Astrocyte of the spinal cord (primary cell): ENCODE measurements at regions not wholly inside any gene's neighbourhood (a gene's known extent, or its start where the extent isn't known, plus 50 kb on each side); places are given as distances from the start of the nearest gene placed in this dataset.

ENCODE experiments used
- DNase-seq: peaks from one replicate; pipeline ENCODE4 v3.0.0; 2011; ENCODE audit warnings: low read depth, low spot score
- H3K4me3 ChIP-seq: 2 replicates; pipeline ENCODE4 v1.5.1; 2011; ENCODE audit warnings: low read depth, mild to moderate bottlenecking, low read length, moderate library complexity
- CTCF ChIP-seq: IDR thresholded peaks from 2 replicates; pipeline ENCODE4 v1.5.1; 2012; ENCODE audit warnings: low read depth, mild to moderate bottlenecking, low read length, inconsistent platforms
- in situ Hi-C: cut with HindIII; loops from 2 replicates; pipeline ENCODE4 v1.10.0; 2017; ENCODE audit warnings: low sequenced_read_pairs

GRCh38 chr12:87518481-87518880, 510.7 kb downstream of the C12orf50 start:
- in situ Hi-C loops = no loop called here
- peak; percentile 16 for DNase-seq
- no peak for TF ChIP-seq CTCF
- no peak overlapping the region for H3K4me3 ChIP-seq

- in situ Hi-C loops = no loop called here
- TF ChIP-seq CTCF = no peak
- no peak overlapping the region for H3K4me3 ChIP-seq
- no peak for DNase-seq
Measured at GRCh38 chr12:87518036-87518435, 511.2 kb downstream of the C12orf50 start.

- TF ChIP-seq CTCF = no peak
Measured at GRCh38 chr12:87513536-87514280, 515.5 kb downstream of the C12orf50 start.

GRCh38 chr12:87511371-87511770, 517.8 kb downstream of the C12orf50 start:
- no peak for TF ChIP-seq CTCF
- H3K4me3 ChIP-seq = no peak overlapping the region
- no peak for DNase-seq
- in situ Hi-C loops = no loop called here

More at GRCh38 chr12:87513536-87514280, 515.5 kb downstream of the C12orf50 start:
- no peak for DNase-seq
- in situ Hi-C loops = no loop called here
- no peak overlapping the region for H3K4me3 ChIP-seq

GRCh38 chr12:87509237-87509820, 519.9 kb downstream of the C12orf50 start:
- in situ Hi-C loops = no loop called here
- DNase-seq = peak; percentile 64
- no peak for TF ChIP-seq CTCF
- H3K4me3 ChIP-seq = no peak overlapping the region

GRCh38 chr12:87491598-87491997, 537.6 kb downstream of the C12orf50 start:
- in situ Hi-C loops = no loop called here
- no peak for TF ChIP-seq CTCF
- DNase-seq = no peak
- H3K4me3 ChIP-seq = no peak overlapping the region
